A549 (cell line): ENCODE measurements at regions not wholly inside any gene's neighbourhood (a gene's known extent, or its start where the extent isn't known, plus 50 kb on each side); places are given as distances from the start of the nearest gene placed in this dataset.

Experiments
- ATAC-seq, 2 experiments: fragments of 200-7000 bp in 1 of 2; fragments of >200 bp in 1 of 2; cut with Nextera tagmentation in 1 of 2; cut with Tn5 transposase in 1 of 2; 3 replicates each; pipeline versions ENCODE4 v1.8.0 to v1.9.1; 2018 to 2020; ENCODE audit warnings: mild to moderate bottlenecking in 1 of 2, moderate library complexity in 1 of 2
- CTCF ChIA-PET: fragments of 300-600 bp; sonication (Branson Sonifier 250); formaldehyde crosslinking; extraction: SDS; loops from one replicate; lab custom pipeline; 2021; ENCODE audit warnings: antibody characterized with exemption, inconsistent platforms; lab: Yijun Ruan, JAX
- POLR2A ChIA-PET: fragments of 350-600 bp; formaldehyde crosslinking; extraction: SDS; loops from one replicate; lab custom pipeline; 2021; ENCODE audit warnings: antibody characterized with exemption, inconsistent platforms; lab: Yijun Ruan, JAX
- DNase-seq, 2 experiments: peaks; one replicate each; pipeline versions ENCODE4 v3.0.0 to v3.0.0-alpha.2; 2011 to 2016; ENCODE audit warnings: low read depth in 1 of 2, low spot score in 1 of 2
- FAIRE-seq: peaks from 2 replicates; lab custom pipeline; 2011; peaks lifted over from hg19 to GRCh38; lab: Jason Lieb, UNC
- H3K27ac ChIP-seq, 2 experiments: fragments of >200 bp; sonication (Bioruptor Twin); formaldehyde crosslinking; 3 replicates each; pipeline ENCODE4 v1.5.1; 2016 to 2017
- H3K4me1 ChIP-seq: fragments of >200 bp; sonication (Bioruptor Twin); formaldehyde crosslinking; 3 replicates; pipeline ENCODE4 v1.6.1; 2016
- H3K4me2 ChIP-seq: fragments of >200 bp; sonication (Bioruptor Twin); formaldehyde crosslinking; 3 replicates; pipeline ENCODE4 v1.6.1; 2016
- H3K4me3 ChIP-seq: fragments of >200 bp; sonication (Bioruptor Twin); formaldehyde crosslinking; 3 replicates; pipeline ENCODE4 v1.5.1; 2016
- H3K9me3 ChIP-seq: fragments of >200 bp; sonication (Bioruptor Twin); formaldehyde crosslinking; 3 replicates; pipeline ENCODE4 v1.6.1; 2016
- ATOH8 ChIP-seq: fragments of 250-450 bp; sonication (Bioruptor Pico); IDR thresholded peaks from 2 replicates; pipeline ENCODE4 v1.5.0; 2020; ENCODE audit warnings: low read depth, mild to moderate bottlenecking, moderate library complexity
- BHLHE40 ChIP-seq: IDR thresholded peaks from 2 replicates; pipeline ENCODE4 v1.6.1; 2012; ENCODE audit warnings: low read depth, low read length, inconsistent platforms
- CBX2 ChIP-seq: fragments of 200-600 bp; sonication (generic); IDR thresholded peaks from 2 replicates; pipeline ENCODE4 v1.6.1; 2016; ENCODE audit warnings: low read depth, mild to moderate bottlenecking, borderline replicate concordance
- CEBPB ChIP-seq, 2 experiments: fragments of >200 bp in 1 of 2; sonication (Bioruptor Twin) in 1 of 2; formaldehyde crosslinking in 1 of 2; IDR thresholded peaks; 2 replicates each; pipeline ENCODE4 v1.6.1; 2012 to 2016
- CTCF ChIP-seq: fragments of >200 bp; sonication (Bioruptor Twin); formaldehyde crosslinking; IDR thresholded peaks from 3 replicates; pipeline ENCODE4 v1.5.1; 2016
- ELK1 ChIP-seq: fragments of 150-350 bp; IDR thresholded peaks from 2 replicates; pipeline ENCODE4 v1.6.1; 2014; ENCODE audit warnings: low read depth, mild to moderate bottlenecking, low read length
- ESRRA ChIP-seq: fragments of 150-350 bp; IDR thresholded peaks from 2 replicates; pipeline ENCODE4 v1.6.1; 2014; ENCODE audit warnings: mild to moderate bottlenecking, low read length, borderline replicate concordance
- HES2 ChIP-seq: fragments of >200 bp; sonication (Bioruptor Twin); formaldehyde crosslinking; IDR thresholded peaks from 2 replicates; pipeline ENCODE4 v1.6.1; 2016
- HEYL ChIP-seq: fragments of 250-450 bp; sonication (Bioruptor Pico); IDR thresholded peaks from 2 replicates; pipeline ENCODE4 v1.8.0; 2021; ENCODE audit warnings: mild to moderate bottlenecking, moderate library complexity
- HOXA7 ChIP-seq: fragments of 250-450 bp; sonication (Bioruptor Pico); IDR thresholded peaks from 2 replicates; pipeline ENCODE4 v1.5.0; 2020; ENCODE audit warnings: mild to moderate bottlenecking, moderate library complexity
- HOXB13 ChIP-seq: fragments of 250-450 bp; sonication (Bioruptor Pico); IDR thresholded peaks from 2 replicates; pipeline ENCODE4 v1.5.0; 2020; ENCODE audit warnings: low read depth, mild to moderate bottlenecking, moderate library complexity
- HOXB5 ChIP-seq: fragments of 250-450 bp; sonication (Bioruptor Pico); IDR thresholded peaks from 2 replicates; pipeline ENCODE4 v1.5.0; 2020; ENCODE audit warnings: mild to moderate bottlenecking, moderate library complexity
- KDM1A ChIP-seq: fragments of 200-600 bp; sonication (generic); IDR thresholded peaks from 2 replicates; pipeline ENCODE4 v1.6.1; 2016; ENCODE audit warnings: low read depth, mild to moderate bottlenecking
- MYC ChIP-seq: IDR thresholded peaks from 2 replicates; pipeline ENCODE4 v1.6.1; 2012; ENCODE audit warnings: mild to moderate bottlenecking, inconsistent platforms, low read length, improper control_type of control experiment, borderline replicate concordance
- NFE2L2 ChIP-seq: fragments of 150-350 bp; conservative IDR thresholded peaks from 2 replicates; pipeline ENCODE4 v1.6.1; 2014; ENCODE audit warnings: low read length
- NPAS2 ChIP-seq: fragments of 250-450 bp; sonication (Bioruptor Pico); IDR thresholded peaks from 2 replicates; pipeline ENCODE4 v1.8.0; 2022; ENCODE audit warnings: mild to moderate bottlenecking, moderate library complexity, borderline replicate concordance
- PBX3 ChIP-seq: IDR thresholded peaks from 2 replicates; pipeline ENCODE4 v1.6.1; 2012
- POLR2AphosphoS2 ChIP-seq: conservative IDR thresholded peaks from 2 replicates; pipeline ENCODE4 v1.6.1; 2012; ENCODE audit warnings: low read length, improper control_type of control experiment, inconsistent platforms
- RCOR1 ChIP-seq: fragments of 150-350 bp; IDR thresholded peaks from 2 replicates; pipeline ENCODE4 v1.6.1; 2014; ENCODE audit warnings: antibody characterized with exemption, low read length, low read depth
- TP53 ChIP-seq: fragments of 250-450 bp; sonication (Bioruptor Pico); IDR thresholded peaks from 2 replicates; pipeline ENCODE4 v1.5.0; 2021; ENCODE audit warnings: mild to moderate bottlenecking, moderate library complexity
- ZC3H11A ChIP-seq: fragments of 450-650 bp; IDR thresholded peaks from 2 replicates; pipeline ENCODE4 v1.6.1; 2014; ENCODE audit warnings: antibody characterized with exemption, mild to moderate bottlenecking
- ZFP36 ChIP-seq: fragments of 450-650 bp; IDR thresholded peaks from 2 replicates; pipeline ENCODE4 v1.6.1; 2014; ENCODE audit warnings: borderline replicate concordance; ENCODE audit not compliant: partially characterized antibody
- ZNF302 ChIP-seq: fragments of 250-450 bp; sonication (Bioruptor Pico); IDR thresholded peaks from 2 replicates; pipeline ENCODE4 v1.9.0; 2021; ENCODE audit warnings: inconsistent platforms, mild to moderate bottlenecking, moderate library complexity
- WGBS: methylation state at CpG from one replicate; pipeline ENCODE4 v1.1.6; 2017; ENCODE audit errors: missing lambda C conversion rate; 5-methylcytosine and 5-hydroxymethylcytosine counted together

GRCh38 chrX:6909396-6909795 lies 238.1 kb upstream of the STS start:
- WGBS: 10% methylated on average over 3 of the region's 3 CpGs
- no peak for FAIRE-seq
- ChIA-PET CTCF (no interaction called here), POLR2A (no interaction called here)
- H3K4me1 ChIP-seq: no peaks in the 10 kb centered on the region
- ATAC-seq: no peak
- TF ChIP-seq PBX3: no peak
- TF ChIP-seq ESRRA: no peak
- no peak for TF ChIP-seq CEBPB (IDR thresholded peaks at IDR 0.05)
- TF ChIP-seq BHLHE40: no peak
- no peak for TF ChIP-seq CBX2
- TF ChIP-seq TP53 (CRISPR knock-in tag): no peak
- no peak for TF ChIP-seq ELK1
- TF ChIP-seq HES2: no peak
- TF ChIP-seq HOXA7 (CRISPR knock-in tag): no peak
- no peak for TF ChIP-seq CTCF
- no peak for TF ChIP-seq RCOR1
- TF ChIP-seq MYC: no peak
- no peak for TF ChIP-seq HOXB5 (CRISPR knock-in tag)
- TF ChIP-seq NPAS2 (CRISPR knock-in tag): no peak
- TF ChIP-seq ZFP36: no peak
- no peak for TF ChIP-seq ZC3H11A
- no peak for TF ChIP-seq ZNF302 (CRISPR knock-in tag)
- TF ChIP-seq KDM1A: no peak
- no peaks in the 10 kb centered on the region for H3K9me3 ChIP-seq
- H3K4me2 ChIP-seq: no peak overlapping the region
- no peak for DNase-seq
- no peak overlapping the region for H3K27ac ChIP-seq
- no peak overlapping the region for H3K4me3 ChIP-seq

GRCh38 chrX:6906608-6907007 lies 240.9 kb upstream of the STS start:
- FAIRE-seq (no peak), ATAC-seq (no peak), DNase-seq (no peak)
- no peak overlapping the region for H3K27ac ChIP-seq
- no peak overlapping the region for H3K4me3 ChIP-seq
- CTCF ChIA-PET: interaction anchor here (0.6 kb wide), 1 partner anchor 21 kb away, joined by 3 read pairs; no protein-coding TSS in a partner anchor
- H3K9me3 ChIP-seq: no peaks in the 10 kb centered on the region
- no peaks in the 10 kb centered on the region for H3K4me1 ChIP-seq
- 0% methylated on average over 1 of the region's 1 CpG for WGBS
- TF ChIP-seq CBX2 (no peak), NFE2L2 (no peak), ATOH8 (CRISPR knock-in tag) (no peak), HOXB5 (CRISPR knock-in tag) (no peak), POLR2AphosphoS2 (no peak), KDM1A (no peak), HEYL (CRISPR knock-in tag) (no peak), HOXB13 (CRISPR knock-in tag) (no peak)
- POLR2A ChIA-PET: no interaction called here
- no peak overlapping the region for H3K4me2 ChIP-seq
